ENCODE measurements at regions not wholly inside any gene's neighbourhood (a gene's known extent, or its start where the extent isn't known, plus 50 kb on each side); places are given as distances from the start of the nearest gene placed in this dataset.

DNA sequence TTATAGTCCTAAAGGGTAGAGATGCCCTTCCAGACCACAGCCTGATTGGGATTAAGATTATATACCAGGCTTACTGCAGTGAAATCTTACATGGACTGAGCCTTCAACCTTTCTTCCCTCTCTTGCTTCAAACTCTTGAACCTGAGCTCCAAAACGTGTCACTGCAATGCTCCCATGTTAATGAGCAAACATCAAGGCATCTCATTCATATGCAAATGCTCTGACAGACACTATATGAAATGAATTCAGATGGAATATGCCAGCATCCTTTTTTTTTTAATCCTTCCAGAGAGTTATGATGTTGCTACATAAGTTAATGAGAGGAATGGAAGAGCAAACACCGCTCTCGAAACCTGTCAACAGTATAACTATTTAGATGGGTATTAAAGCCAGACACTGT lies 611.9 kb upstream of the CDH11 start:
- TF ChIP-seq, protein P1, sequence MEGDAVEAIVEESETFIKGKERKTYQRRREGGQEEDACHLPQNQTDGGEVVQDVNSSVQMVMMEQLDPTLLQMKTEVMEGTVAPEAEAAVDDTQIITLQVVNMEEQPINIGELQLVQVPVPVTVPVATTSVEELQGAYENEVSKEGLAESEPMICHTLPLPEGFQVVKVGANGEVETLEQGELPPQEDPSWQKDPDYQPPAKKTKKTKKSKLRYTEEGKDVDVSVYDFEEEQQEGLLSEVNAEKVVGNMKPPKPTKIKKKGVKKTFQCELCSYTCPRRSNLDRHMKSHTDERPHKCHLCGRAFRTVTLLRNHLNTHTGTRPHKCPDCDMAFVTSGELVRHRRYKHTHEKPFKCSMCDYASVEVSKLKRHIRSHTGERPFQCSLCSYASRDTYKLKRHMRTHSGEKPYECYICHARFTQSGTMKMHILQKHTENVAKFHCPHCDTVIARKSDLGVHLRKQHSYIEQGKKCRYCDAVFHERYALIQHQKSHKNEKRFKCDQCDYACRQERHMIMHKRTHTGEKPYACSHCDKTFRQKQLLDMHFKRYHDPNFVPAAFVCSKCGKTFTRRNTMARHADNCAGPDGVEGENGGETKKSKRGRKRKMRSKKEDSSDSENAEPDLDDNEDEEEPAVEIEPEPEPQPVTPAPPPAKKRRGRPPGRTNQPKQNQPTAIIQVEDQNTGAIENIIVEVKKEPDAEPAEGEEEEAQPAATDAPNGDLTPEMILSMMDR (IDR thresholded peaks at IDR 0.05; ENCODE audit: insufficient read depth, low read depth, low read length): no peak
- TF ChIP-seq EZH2 (IDR thresholded peaks at IDR 0.05; ENCODE audit: insufficient read depth, low read length): no peak
